Fibroblast of pulmonary artery (primary cell): ENCODE measurements at regions not wholly inside any gene's neighbourhood (a gene's known extent, or its start where the extent isn't known, plus 50 kb on each side); places are given as distances from the start of the nearest gene placed in this dataset.

Experiments
- DNase-seq: peaks from one replicate; pipeline ENCODE4 v3.0.0-alpha.2; 2010; ENCODE audit warnings: low read depth
- H3K4me3 ChIP-seq: replicated peaks from 2 replicates; pipeline ENCODE4 v1.5.1; 2011; ENCODE audit warnings: low read depth, mild to moderate bottlenecking, control low read depth, low read length, moderate library complexity
- CTCF ChIP-seq: IDR thresholded peaks from 2 replicates; pipeline ENCODE4 v1.5.1; 2011; ENCODE audit warnings: mild to moderate bottlenecking, control low read depth, low read length, inconsistent platforms; ENCODE audit errors: missing control alignments

GRCh38 chr19:27775395-27775794, 1437.6 kb downstream of the UQCRFS1 start:
- no peak for TF ChIP-seq CTCF
- DNase-seq: no peak
- H3K4me3 ChIP-seq: no peak overlapping the region

GRCh38 chr19:27774827-27775226, 1438.1 kb downstream of the UQCRFS1 start:
- TF ChIP-seq CTCF: peak; percentile 32
- DNase-seq: no peak
- no peak overlapping the region for H3K4me3 ChIP-seq

GRCh38 chr19:27774337-27774736, 1438.6 kb downstream of the UQCRFS1 start:
- TF ChIP-seq CTCF: peak; percentile 34
- no peak for DNase-seq
- H3K4me3 ChIP-seq: no peak overlapping the region

DNA sequence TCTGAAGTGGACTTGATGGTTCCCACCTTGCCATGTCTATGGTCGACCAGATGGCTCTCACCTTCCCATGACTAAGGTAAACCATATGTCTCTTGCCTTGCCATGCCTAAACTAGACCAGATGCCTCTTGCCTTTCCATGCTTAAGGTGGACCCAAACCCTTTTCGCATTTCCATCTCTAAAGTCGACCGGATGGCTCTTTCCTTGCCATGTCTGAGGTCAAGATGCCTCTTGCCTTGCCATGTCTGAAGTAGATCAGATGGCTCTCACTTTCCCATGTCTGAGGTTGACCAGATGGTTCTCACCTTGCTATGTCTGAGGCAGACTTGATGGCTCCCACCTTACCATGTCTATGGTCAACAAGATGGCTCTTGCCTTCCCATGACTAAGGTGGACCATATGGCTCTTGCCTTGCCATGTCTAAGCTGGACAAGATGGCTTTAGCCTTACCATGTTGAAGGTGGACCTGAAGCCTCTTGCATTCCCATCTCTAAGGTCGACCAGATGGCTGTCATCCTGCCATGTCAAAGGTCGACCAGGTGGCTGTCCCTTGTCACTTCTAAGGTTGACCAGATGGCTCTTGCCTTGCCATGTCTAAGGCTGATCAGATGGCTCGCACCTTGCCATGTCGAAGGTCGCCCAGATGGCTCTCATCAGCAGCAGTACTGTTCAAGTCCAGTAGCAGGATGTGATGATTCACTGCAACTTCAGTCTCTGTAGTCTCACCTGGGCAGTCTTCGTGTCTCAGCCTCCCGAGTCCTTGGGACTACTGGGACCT, 1439.4 kb downstream of the UQCRFS1 start:
- TF ChIP-seq CTCF: no peak
- no peak for DNase-seq
- H3K4me3 ChIP-seq: no peak overlapping the region

- no peak for DNase-seq
- H3K4me3 ChIP-seq: no peak overlapping the region
- no peak for TF ChIP-seq CTCF
These were observed 1440.9 kb downstream of the UQCRFS1 start for GRCh38 chr19:27772059-27772458.

GRCh38 chr19:27770095-27770494, 1442.9 kb downstream of the UQCRFS1 start:
- H3K4me3 ChIP-seq: no peak overlapping the region
- TF ChIP-seq CTCF: no peak
- no peak for DNase-seq

DNA sequence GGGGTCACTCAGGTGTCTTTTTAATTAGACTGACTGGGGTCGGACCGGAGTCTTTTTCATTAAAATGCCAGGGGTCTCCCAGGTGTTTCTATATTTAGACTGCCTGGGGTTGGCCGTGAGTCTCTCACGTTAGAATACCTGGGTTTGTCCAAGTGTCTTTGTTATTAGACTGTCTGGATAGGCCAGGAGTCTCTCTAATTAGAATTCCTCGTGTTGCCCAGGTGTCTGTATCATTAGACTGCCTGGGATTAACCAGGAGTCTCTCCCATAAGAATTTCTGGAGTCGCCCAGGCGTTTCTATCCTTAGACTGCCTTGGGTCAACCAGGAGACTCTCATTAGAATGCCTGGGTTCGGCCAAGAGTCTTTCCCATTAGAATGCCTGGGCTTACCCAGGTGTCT, 1445.7 kb downstream of the UQCRFS1 start:
- no peak for DNase-seq
- TF ChIP-seq CTCF: no peak
- H3K4me3 ChIP-seq: no peak overlapping the region
